H1 (cell line): ENCODE measurements at regions not wholly inside any gene's neighbourhood (a gene's known extent, or its start where the extent isn't known, plus 50 kb on each side); places are given as distances from the start of the nearest gene placed in this dataset.

Source experiments
- CBX5 ChIP-seq: fragments of 300-800, 300-1000 bp; sonication (generic); IDR thresholded peaks from 2 replicates; pipeline ENCODE4 v1.7.1; 2016; ENCODE audit warnings: antibody characterized with exemption, low read length, low read depth
- CBX8 ChIP-seq: fragments of 300-800, 300-1000 bp; sonication (generic); IDR thresholded peaks from 2 replicates; pipeline ENCODE4 v1.7.1; 2016; ENCODE audit warnings: low read depth, low read length, borderline replicate concordance
- CTCF ChIP-seq, 3 experiments: IDR thresholded peaks; 1 replicate in 2 of 3; 2 replicates in 1 of 3; pipeline versions ENCODE4 v1.5.1 to v1.6.1; 2011; ENCODE audit warnings: low read length in 3 of 3, mild to moderate bottlenecking in 3 of 3, inconsistent platforms in 2 of 3, low read depth in 1 of 3, moderate library complexity in 1 of 3; ENCODE audit not compliant: insufficient read depth in 1 of 3; ENCODE audit errors: control extremely low read depth in 1 of 3
- EP300 ChIP-seq, 2 experiments: IDR thresholded peaks; 1 replicate in 1 of 2; 2 replicates in 1 of 2; pipeline ENCODE4 v1.6.1; 2011 to 2012; ENCODE audit warnings: low read depth in 2 of 2, low read length in 2 of 2, mild to moderate bottlenecking in 2 of 2, borderline replicate concordance in 1 of 2, inconsistent platforms in 1 of 2, moderate library complexity in 1 of 2
- GABPA ChIP-seq: IDR thresholded peaks from 2 replicates; pipeline ENCODE4 v1.6.1; 2011; ENCODE audit warnings: mild to moderate bottlenecking, low read length, moderate library complexity, borderline replicate concordance; ENCODE audit not compliant: insufficient read depth
- HDAC6 ChIP-seq: IDR thresholded peaks from one replicate; pipeline ENCODE4 v1.7.1; 2012; ENCODE audit warnings: low read depth, mild to moderate bottlenecking, inconsistent platforms, low read length, moderate library complexity
- KDM1A ChIP-seq: fragments of 200-600, 300-600 bp; sonication (generic); IDR thresholded peaks from 2 replicates; pipeline ENCODE4 v1.7.1; 2016; ENCODE audit warnings: mild to moderate bottlenecking, low read length, borderline replicate concordance
- POLR2A ChIP-seq, 2 experiments: IDR thresholded peaks; 1 replicate in 1 of 2; 2 replicates in 1 of 2; pipeline ENCODE4 v1.6.1; 2011; ENCODE audit warnings: low read depth in 2 of 2, low read length in 2 of 2, mild to moderate bottlenecking in 2 of 2; ENCODE audit errors: control extremely low read depth in 1 of 2
- POLR2AphosphoS5 ChIP-seq: IDR thresholded peaks from 2 replicates; pipeline ENCODE4 v1.6.1; 2011; ENCODE audit warnings: low read depth, low read length
- RXRA ChIP-seq: IDR thresholded peaks from 2 replicates; pipeline ENCODE4 v1.6.1; 2011; ENCODE audit warnings: low read depth, mild to moderate bottlenecking, low read length, moderate library complexity; ENCODE audit not compliant: insufficient read depth
- TAF1 ChIP-seq: IDR thresholded peaks from 2 replicates; pipeline ENCODE4 v1.6.1; 2011; ENCODE audit warnings: mild to moderate bottlenecking, low read depth, low read length
- USF2 ChIP-seq: IDR thresholded peaks from 2 replicates; pipeline ENCODE4 v1.6.1; 2011; ENCODE audit warnings: low read length, improper control_type of control experiment
- ZNF274 ChIP-seq: IDR thresholded peaks from 2 replicates; pipeline ENCODE4 v1.7.0; 2012; ENCODE audit warnings: low read length, borderline replicate concordance; ENCODE audit errors: extremely low read depth

- TF ChIP-seq EP300 (IDR thresholded peaks at IDR 0.05; ENCODE audit: borderline replicate concordance in 1 of 2, low read depth in 2 of 2, low read length in 2 of 2) (no peak), GABPA (no peak), RXRA (no peak), CTCF (IDR thresholded peaks at IDR 0.05; ENCODE audit: control extremely low read depth in 1 of 3, insufficient read depth in 1 of 3, low read depth in 1 of 3, low read length in 3 of 3) (no peak), CBX8 (no peak), HDAC6 (no peak), CBX5 (no peak), TAF1 (no peak), USF2 (no peak), ZNF274 (no peak), POLR2AphosphoS5 (no peak), KDM1A (no peak), POLR2A (IDR thresholded peaks at IDR 0.05; ENCODE audit: control extremely low read depth in 1 of 2, low read depth in 2 of 2, low read length in 2 of 2) (no peak)
These were observed 363.7 kb upstream of the SPHKAP start for GRCh38 chr2:228545041-228545747.
